SKM-1 (cell line): ENCODE measurements at regions not wholly inside any gene's neighbourhood (a gene's known extent, or its start where the extent isn't known, plus 50 kb on each side); places are given as distances from the start of the nearest gene placed in this dataset.

Experiments used
- DNase-seq: peaks from one replicate; lab custom pipeline; 2025; ENCODE audit not compliant: unreplicated experiment; lab: John Stamatoyannopoulos, UW

GRCh38 chr16:6684076-6684673, 648.5 kb upstream of the RBFOX1 start:
- DNase-seq, result no peak

- DNase-seq, result no peak
Observed at GRCh38 chr16:6682142-6682811, 650.4 kb upstream of the RBFOX1 start.

- no peak for DNase-seq
Observed at GRCh38 chr16:6678586-6678985, 654.1 kb upstream of the RBFOX1 start.

GRCh38 chr16:6674071-6674470, 658.6 kb upstream of the RBFOX1 start:
- no peak for DNase-seq

- DNase-seq, result no peak
Observed at GRCh38 chr16:6672507-6672906, 660.1 kb upstream of the RBFOX1 start.

GRCh38 chr16:6667393-6667792, 665.3 kb upstream of the RBFOX1 start:
- no peak for DNase-seq

- no peak for DNase-seq
Observed at GRCh38 chr16:6665126-6665525, 667.5 kb upstream of the RBFOX1 start.

GRCh38 chr16:6663668-6664067, 669.0 kb upstream of the RBFOX1 start:
- DNase-seq, result no peak

GRCh38 chr16:6656760-6657159, 675.9 kb upstream of the RBFOX1 start:
- DNase-seq, result no peak

GRCh38 chr16:6646891-6647290, 685.8 kb upstream of the RBFOX1 start:
- DNase-seq, result no peak

- no peak for DNase-seq
Observed at GRCh38 chr16:6645768-6646568, 686.7 kb upstream of the RBFOX1 start.

GRCh38 chr16:6644916-6645315, 687.7 kb upstream of the RBFOX1 start:
- no peak for DNase-seq

GRCh38 chr16:6643080-6643686, 689.5 kb upstream of the RBFOX1 start:
- DNase-seq, result no peak

GRCh38 chr16:6642271-6642670, 690.4 kb upstream of the RBFOX1 start:
- DNase-seq, result no peak

- no peak for DNase-seq
Observed at GRCh38 chr16:6641091-6641490, 691.6 kb upstream of the RBFOX1 start.

- no peak for DNase-seq
Observed at GRCh38 chr16:6636457-6636856, 696.2 kb upstream of the RBFOX1 start.

- DNase-seq, result no peak
Observed at GRCh38 chr16:6634151-6634550, 698.5 kb upstream of the RBFOX1 start.

- DNase-seq, result no peak
Observed at GRCh38 chr16:6633456-6633855, 699.2 kb upstream of the RBFOX1 start.

GRCh38 chr16:6629110-6629509, 703.5 kb upstream of the RBFOX1 start:
- no peak for DNase-seq

GRCh38 chr16:6625606-6626005, 707.0 kb upstream of the RBFOX1 start:
- no peak for DNase-seq

- no peak for DNase-seq
Observed at GRCh38 chr16:6618874-6619273, 713.8 kb upstream of the RBFOX1 start.

GRCh38 chr16:6616746-6617145, 715.9 kb upstream of the RBFOX1 start:
- DNase-seq, result no peak
